HG03196 (cell line): ENCODE measurements at regions not wholly inside any gene's neighbourhood (a gene's known extent, or its start where the extent isn't known, plus 50 kb on each side); places are given as distances from the start of the nearest gene placed in this dataset.

Experiments used
- ATAC-seq: cut with Tn5 transposase; IDR thresholded peaks from one replicate; pipeline ENCODE4 v1.9.1; 2021; ENCODE audit not compliant: unreplicated experiment

GRCh38 chr11:81899156-81899555 is 834.5 kb downstream of the FAM181B start:
- ATAC-seq: no peak

- ATAC-seq: no peak
These were observed 836.0 kb downstream of the FAM181B start for GRCh38 chr11:81897639-81898038.

- ATAC-seq: no peak
These were observed 838.4 kb downstream of the FAM181B start for GRCh38 chr11:81895258-81895657.

- no peak for ATAC-seq
These were observed 840.7 kb downstream of the FAM181B start for GRCh38 chr11:81892770-81893635.

GRCh38 chr11:81888391-81888790 is 845.3 kb downstream of the FAM181B start:
- no peak for ATAC-seq

- no peak for ATAC-seq
These were observed 846.0 kb downstream of the FAM181B start for GRCh38 chr11:81887671-81888070.

GRCh38 chr11:81886406-81887075 is 847.1 kb downstream of the FAM181B start:
- no peak for ATAC-seq

- ATAC-seq: peak; percentile 32
These were observed 859.0 kb downstream of the FAM181B start for GRCh38 chr11:81874635-81875034.

- no peak for ATAC-seq
These were observed 862.8 kb downstream of the FAM181B start for GRCh38 chr11:81870815-81871214.

- peak; percentile 70 for ATAC-seq
These were observed 863.6 kb downstream of the FAM181B start for GRCh38 chr11:81870066-81870412.

GRCh38 chr11:81869351-81870065 is 864.2 kb downstream of the FAM181B start:
- ATAC-seq: peak; percentile 93

- ATAC-seq: no peak
These were observed 866.8 kb downstream of the FAM181B start for GRCh38 chr11:81866896-81867295.

GRCh38 chr11:81857386-81857785 is 876.3 kb downstream of the FAM181B start:
- ATAC-seq: no peak

- no peak for ATAC-seq
These were observed 879.9 kb downstream of the FAM181B start for GRCh38 chr11:81853791-81854190.

GRCh38 chr11:81852896-81853295 is 880.8 kb downstream of the FAM181B start:
- no peak for ATAC-seq

- ATAC-seq: no peak
These were observed 893.3 kb downstream of the FAM181B start for GRCh38 chr11:81840380-81840779.

GRCh38 chr11:81839976-81840375 is 893.7 kb downstream of the FAM181B start:
- no peak for ATAC-seq

GRCh38 chr11:81839016-81839415 is 894.6 kb downstream of the FAM181B start:
- no peak for ATAC-seq

GRCh38 chr11:81829976-81830375 is 903.7 kb downstream of the FAM181B start:
- no peak for ATAC-seq

- no peak for ATAC-seq
These were observed 908.3 kb downstream of the FAM181B start for GRCh38 chr11:81825346-81825745.

GRCh38 chr11:81819462-81819861 is 914.2 kb downstream of the FAM181B start:
- no peak for ATAC-seq

- no peak for ATAC-seq
These were observed 928.8 kb downstream of the FAM181B start for GRCh38 chr11:81804858-81805257.
